Activated T-helper 1 cell treated with Interleukin-2 at 50 U/mL for 16 hours (primary cell): ENCODE measurements at regions not wholly inside any gene's neighbourhood (a gene's known extent, or its start where the extent isn't known, plus 50 kb on each side); places are given as distances from the start of the nearest gene placed in this dataset.
"Not testable (repeated sequence)": the region's sequence is repeated elsewhere in the genome, so short reads cannot be mapped to it uniquely, and the experiment has no call there.

Experiments
- DNase-seq: peaks from one replicate; pipeline ENCODE4 v3.0.0-alpha.2; 2020; ENCODE audit warnings: low read depth

GRCh38 chr7:131636092-131636491 lies 79.7 kb upstream of the PODXL start:
- DNase-seq: no peak

- DNase-seq: not testable (repeated sequence)
These were observed 77.8 kb upstream of the PODXL start for GRCh38 chr7:131634197-131634596.

- no peak for DNase-seq
These were observed 77.0 kb upstream of the PODXL start for GRCh38 chr7:131633342-131633843.

GRCh38 chr7:131630427-131630826 lies 74.0 kb upstream of the PODXL start:
- no peak for DNase-seq

- no peak for DNase-seq
These were observed 72.9 kb upstream of the PODXL start for GRCh38 chr7:131629217-131629882.

GRCh38 chr7:131628634-131629033 lies 72.2 kb upstream of the PODXL start:
- no peak for DNase-seq

- DNase-seq: no peak
These were observed 71.3 kb upstream of the PODXL start for GRCh38 chr7:131627735-131628190.

- no peak for DNase-seq
These were observed 70.2 kb upstream of the PODXL start for GRCh38 chr7:131626643-131627042.

GRCh38 chr7:131625817-131626372 lies 69.5 kb upstream of the PODXL start:
- DNase-seq: no peak

- DNase-seq: not testable (repeated sequence)
These were observed 68.9 kb upstream of the PODXL start for GRCh38 chr7:131625345-131625744.

- no peak for DNase-seq
These were observed 68.1 kb upstream of the PODXL start for GRCh38 chr7:131624536-131624935.

- no peak for DNase-seq
These were observed 66.7 kb upstream of the PODXL start for GRCh38 chr7:131623154-131623553.

GRCh38 chr7:131621652-131622051 lies 65.2 kb upstream of the PODXL start:
- DNase-seq: no peak

- DNase-seq: no peak
These were observed 64.5 kb upstream of the PODXL start for GRCh38 chr7:131620673-131621609.

- no peak for DNase-seq
These were observed 63.2 kb upstream of the PODXL start for GRCh38 chr7:131619336-131620305.

- DNase-seq: no peak
These were observed 62.0 kb upstream of the PODXL start for GRCh38 chr7:131618391-131618790.

GRCh38 chr7:131616487-131617200 lies 60.2 kb upstream of the PODXL start:
- DNase-seq: no peak

GRCh38 chr7:131613909-131614308 lies 57.5 kb upstream of the PODXL start:
- no peak for DNase-seq

- no peak for DNase-seq
These were observed 53.6 kb upstream of the PODXL start for GRCh38 chr7:131610007-131610406.

- DNase-seq: no peak
These were observed 51.7 kb upstream of the PODXL start for GRCh38 chr7:131608116-131608500.
